ENCODE measurements at regions not wholly inside any gene's neighbourhood (a gene's known extent, or its start where the extent isn't known, plus 50 kb on each side); places are given as distances from the start of the nearest gene placed in this dataset.

GRCh38 chr10:108454793-108455192 is 1290.3 kb upstream of the SORCS1 start:
- H3K27me3 ChIP-seq (replicated peaks in 1 of 4; ENCODE audit: control extremely low read depth in 1 of 4, control insufficient read depth in 3 of 4, insufficient read depth in 4 of 4, low read length in 3 of 4) = no peaks in the 10 kb centered on the region
- no peaks in the 10 kb centered on the region for H3K27me3 Mint-ChIP-seq
- H3K9ac ChIP-seq (ENCODE audit: low read length) = no peak overlapping the region
- TF ChIP-seq EZH2 (IDR thresholded peaks at IDR 0.05; ENCODE audit: borderline replicate concordance, insufficient read depth, low read depth, low read length, poor library complexity, severe bottlenecking) = no peak
- no peak for TF ChIP-seq CTCF (IDR thresholded peaks at IDR 0.05)
- ChIA-PET CTCF (no interaction called here), POLR2A (no interaction called here)
- H3K79me2 ChIP-seq (ENCODE audit: control insufficient read depth, insufficient read depth, low read length) = no peaks in the 10 kb centered on the region
- H3K4me1 Mint-ChIP-seq = no peaks in the 10 kb centered on the region
- no peak overlapping the region for H3K27ac ChIP-seq (ENCODE audit: low read length in 2 of 2)
- no peak overlapping the region for H3K4me3 Mint-ChIP-seq
- H4K20me1 ChIP-seq (ENCODE audit: control insufficient read depth, insufficient read depth, low read length, poor library complexity, severe bottlenecking) = no peaks in the 10 kb centered on the region
- no peaks in the 10 kb centered on the region for H3K4me1 ChIP-seq (ENCODE audit: control insufficient read depth in 2 of 2, insufficient read depth in 2 of 2, low read length in 2 of 2)
- H3K4me3 ChIP-seq (ENCODE audit: control extremely low read depth in 1 of 5, extremely low read depth in 1 of 5, insufficient read depth in 1 of 5, low read depth in 2 of 5, low read length in 4 of 5) = no peak overlapping the region
- no peak overlapping the region for H3K4me2 ChIP-seq (replicated peaks; ENCODE audit: low read depth, low read length, poor library complexity, severe bottlenecking)
- no peak overlapping the region for H2AFZ ChIP-seq (ENCODE audit: insufficient read depth, low read depth, low read length, poor library complexity, severe bottlenecking)
- DNase-seq (no peak), ATAC-seq (ENCODE audit: low read depth) (no peak)
- no peak overlapping the region for H3K27ac Mint-ChIP-seq
- peaks cover 10% of the 10 kb centered on the region for H3K9me3 Mint-ChIP-seq (ENCODE audit: insufficient read depth)
- H3K9me3 ChIP-seq (ENCODE audit: control extremely low read depth in 1 of 3, control insufficient read depth in 2 of 3, insufficient read depth in 1 of 3, low read length in 2 of 3) = no peaks in the 10 kb centered on the region
- no peaks in the 10 kb centered on the region for H3K36me3 ChIP-seq (replicated peaks in 1 of 2; ENCODE audit: control extremely low read depth in 1 of 2, control insufficient read depth in 1 of 2, extremely low read depth in 1 of 2, insufficient read depth in 2 of 2, low read length in 1 of 2)
- intact Hi-C loops (cut with micrococcal nuclease) = no loop called here

GRCh38 chr10:108454224-108454623 is 1289.7 kb upstream of the SORCS1 start:
- TF ChIP-seq EZH2 (IDR thresholded peaks at IDR 0.05; ENCODE audit: borderline replicate concordance, insufficient read depth, low read depth, low read length, poor library complexity, severe bottlenecking) (no peak), CTCF (IDR thresholded peaks at IDR 0.05) (no peak)
- no peaks in the 10 kb centered on the region for H3K4me1 ChIP-seq (ENCODE audit: control insufficient read depth in 2 of 2, insufficient read depth in 2 of 2, low read length in 2 of 2)
- H3K9ac ChIP-seq (ENCODE audit: low read length) = no peak overlapping the region
- H3K4me2 ChIP-seq (replicated peaks; ENCODE audit: low read depth, low read length, poor library complexity, severe bottlenecking) = no peak overlapping the region
- H3K79me2 ChIP-seq (ENCODE audit: control insufficient read depth, insufficient read depth, low read length) = no peaks in the 10 kb centered on the region
- Mint-ChIP-seq H3K27me3 (no peaks in the 10 kb centered on the region), H3K4me3 (no peak overlapping the region), H3K27ac (no peak overlapping the region), H3K9me3 (ENCODE audit: insufficient read depth) (peaks cover 10% of the 10 kb centered on the region), H3K4me1 (no peaks in the 10 kb centered on the region)
- no peaks in the 10 kb centered on the region for H3K36me3 ChIP-seq (replicated peaks in 1 of 2; ENCODE audit: control extremely low read depth in 1 of 2, control insufficient read depth in 1 of 2, extremely low read depth in 1 of 2, insufficient read depth in 2 of 2, low read length in 1 of 2)
- ChIA-PET CTCF (no interaction called here), POLR2A (no interaction called here)
- H3K4me3 ChIP-seq (ENCODE audit: control extremely low read depth in 1 of 5, extremely low read depth in 1 of 5, insufficient read depth in 1 of 5, low read depth in 2 of 5, low read length in 4 of 5) = no peak overlapping the region
- H2AFZ ChIP-seq (ENCODE audit: insufficient read depth, low read depth, low read length, poor library complexity, severe bottlenecking) = no peak overlapping the region
- no peak for ATAC-seq (ENCODE audit: low read depth)
- no peak overlapping the region for H3K27ac ChIP-seq (ENCODE audit: low read length in 2 of 2)
- no peaks in the 10 kb centered on the region for H4K20me1 ChIP-seq (ENCODE audit: control insufficient read depth, insufficient read depth, low read length, poor library complexity, severe bottlenecking)
- intact Hi-C loops (cut with micrococcal nuclease) = no loop called here
- H3K27me3 ChIP-seq (replicated peaks in 1 of 4; ENCODE audit: control extremely low read depth in 1 of 4, control insufficient read depth in 3 of 4, insufficient read depth in 4 of 4, low read length in 3 of 4) = no peaks in the 10 kb centered on the region
- no peak for DNase-seq
- H3K9me3 ChIP-seq (ENCODE audit: control extremely low read depth in 1 of 3, control insufficient read depth in 2 of 3, insufficient read depth in 1 of 3, low read length in 2 of 3) = no peaks in the 10 kb centered on the region
- WGBS (ENCODE audit: insufficient coverage) = no CpG with 5 or more reads among the region's 3 CpGs

All from B cell (primary cell).